ENCODE measurements at regions not wholly inside any gene's neighbourhood (a gene's known extent, or its start where the extent isn't known, plus 50 kb on each side); places are given as distances from the start of the nearest gene placed in this dataset.

DNA sequence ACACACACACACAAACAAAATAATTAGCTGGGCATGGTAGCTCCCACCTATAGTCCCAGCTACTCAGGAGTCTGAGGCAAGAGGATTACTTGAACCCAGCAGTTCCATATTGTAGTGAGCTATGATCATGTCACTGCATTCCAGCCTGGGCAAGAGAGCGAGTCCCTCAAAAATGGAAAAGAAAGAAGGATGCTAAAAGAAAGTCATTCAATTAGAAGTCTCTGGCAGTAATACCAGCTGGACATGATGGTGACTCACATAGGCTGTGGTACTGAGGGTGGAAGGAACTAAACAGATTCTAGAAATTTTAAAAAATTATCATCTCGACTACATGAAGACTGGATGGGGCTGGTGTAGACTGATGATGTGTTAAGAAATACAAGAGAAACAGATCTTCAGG lies 385.3 kb downstream of the ETV1 start:
- no peak for DNase-seq (ENCODE audit: low read depth in 1 of 2, low spot score in 1 of 2)
- TF ChIP-seq SPI1 (IDR thresholded peaks at IDR 0.05; ENCODE audit: borderline replicate concordance, low read depth) (no peak), GABPA (IDR thresholded peaks at IDR 0.05; ENCODE audit: low read depth) (no peak), POLR2AphosphoS5 (IDR thresholded peaks at IDR 0.05; ENCODE audit: low read depth) (no peak)
- TF ChIP-seq, protein P1, sequence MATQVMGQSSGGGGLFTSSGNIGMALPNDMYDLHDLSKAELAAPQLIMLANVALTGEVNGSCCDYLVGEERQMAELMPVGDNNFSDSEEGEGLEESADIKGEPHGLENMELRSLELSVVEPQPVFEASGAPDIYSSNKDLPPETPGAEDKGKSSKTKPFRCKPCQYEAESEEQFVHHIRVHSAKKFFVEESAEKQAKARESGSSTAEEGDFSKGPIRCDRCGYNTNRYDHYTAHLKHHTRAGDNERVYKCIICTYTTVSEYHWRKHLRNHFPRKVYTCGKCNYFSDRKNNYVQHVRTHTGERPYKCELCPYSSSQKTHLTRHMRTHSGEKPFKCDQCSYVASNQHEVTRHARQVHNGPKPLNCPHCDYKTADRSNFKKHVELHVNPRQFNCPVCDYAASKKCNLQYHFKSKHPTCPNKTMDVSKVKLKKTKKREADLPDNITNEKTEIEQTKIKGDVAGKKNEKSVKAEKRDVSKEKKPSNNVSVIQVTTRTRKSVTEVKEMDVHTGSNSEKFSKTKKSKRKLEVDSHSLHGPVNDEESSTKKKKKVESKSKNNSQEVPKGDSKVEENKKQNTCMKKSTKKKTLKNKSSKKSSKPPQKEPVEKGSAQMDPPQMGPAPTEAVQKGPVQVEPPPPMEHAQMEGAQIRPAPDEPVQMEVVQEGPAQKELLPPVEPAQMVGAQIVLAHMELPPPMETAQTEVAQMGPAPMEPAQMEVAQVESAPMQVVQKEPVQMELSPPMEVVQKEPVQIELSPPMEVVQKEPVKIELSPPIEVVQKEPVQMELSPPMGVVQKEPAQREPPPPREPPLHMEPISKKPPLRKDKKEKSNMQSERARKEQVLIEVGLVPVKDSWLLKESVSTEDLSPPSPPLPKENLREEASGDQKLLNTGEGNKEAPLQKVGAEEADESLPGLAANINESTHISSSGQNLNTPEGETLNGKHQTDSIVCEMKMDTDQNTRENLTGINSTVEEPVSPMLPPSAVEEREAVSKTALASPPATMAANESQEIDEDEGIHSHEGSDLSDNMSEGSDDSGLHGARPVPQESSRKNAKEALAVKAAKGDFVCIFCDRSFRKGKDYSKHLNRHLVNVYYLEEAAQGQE (IDR thresholded peaks at IDR 0.05; ENCODE audit: insufficient replicate concordance, low read depth): no peak
- TF ChIP-seq, protein P2, sequence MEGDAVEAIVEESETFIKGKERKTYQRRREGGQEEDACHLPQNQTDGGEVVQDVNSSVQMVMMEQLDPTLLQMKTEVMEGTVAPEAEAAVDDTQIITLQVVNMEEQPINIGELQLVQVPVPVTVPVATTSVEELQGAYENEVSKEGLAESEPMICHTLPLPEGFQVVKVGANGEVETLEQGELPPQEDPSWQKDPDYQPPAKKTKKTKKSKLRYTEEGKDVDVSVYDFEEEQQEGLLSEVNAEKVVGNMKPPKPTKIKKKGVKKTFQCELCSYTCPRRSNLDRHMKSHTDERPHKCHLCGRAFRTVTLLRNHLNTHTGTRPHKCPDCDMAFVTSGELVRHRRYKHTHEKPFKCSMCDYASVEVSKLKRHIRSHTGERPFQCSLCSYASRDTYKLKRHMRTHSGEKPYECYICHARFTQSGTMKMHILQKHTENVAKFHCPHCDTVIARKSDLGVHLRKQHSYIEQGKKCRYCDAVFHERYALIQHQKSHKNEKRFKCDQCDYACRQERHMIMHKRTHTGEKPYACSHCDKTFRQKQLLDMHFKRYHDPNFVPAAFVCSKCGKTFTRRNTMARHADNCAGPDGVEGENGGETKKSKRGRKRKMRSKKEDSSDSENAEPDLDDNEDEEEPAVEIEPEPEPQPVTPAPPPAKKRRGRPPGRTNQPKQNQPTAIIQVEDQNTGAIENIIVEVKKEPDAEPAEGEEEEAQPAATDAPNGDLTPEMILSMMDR (IDR thresholded peaks at IDR 0.05; ENCODE audit: insufficient read depth, low read length): no peak
- H3K27ac ChIP-seq (replicated peaks): no peak overlapping the region
- no peaks in the 10 kb centered on the region for H3K27me3 ChIP-seq (ENCODE audit: insufficient read depth, poor library complexity, severe bottlenecking)
- H3K4me3 ChIP-seq (replicated peaks; ENCODE audit: insufficient read depth, low read length): no peak overlapping the region

- no peak overlapping the region for H3K27ac ChIP-seq (replicated peaks)
- DNase-seq (ENCODE audit: low read depth in 1 of 2, low spot score in 1 of 2): no peak
- no peaks in the 10 kb centered on the region for H3K27me3 ChIP-seq (ENCODE audit: insufficient read depth, poor library complexity, severe bottlenecking)
- TF ChIP-seq, protein P2 (IDR thresholded peaks at IDR 0.05; ENCODE audit: insufficient read depth, low read length): no peak
- TF ChIP-seq, protein P1 (IDR thresholded peaks at IDR 0.05; ENCODE audit: insufficient replicate concordance, low read depth): no peak
- no peak for TF ChIP-seq GABPA (IDR thresholded peaks at IDR 0.05; ENCODE audit: low read depth)
- TF ChIP-seq SPI1 (IDR thresholded peaks at IDR 0.05; ENCODE audit: borderline replicate concordance, low read depth): no peak
- H3K4me3 ChIP-seq (replicated peaks; ENCODE audit: insufficient read depth, low read length): no peak overlapping the region
Measured at GRCh38 chr7:13610372-13610771, 379.1 kb downstream of the ETV1 start.

GRCh38 chr7:13615679-13616078 lies 373.8 kb downstream of the ETV1 start:
- no peak overlapping the region for H3K27ac ChIP-seq (replicated peaks)
- H3K27me3 ChIP-seq (ENCODE audit: insufficient read depth, poor library complexity, severe bottlenecking): no peaks in the 10 kb centered on the region
- TF ChIP-seq SPI1 (IDR thresholded peaks at IDR 0.05; ENCODE audit: borderline replicate concordance, low read depth): no peak
- TF ChIP-seq, protein P2 (IDR thresholded peaks at IDR 0.05; ENCODE audit: insufficient read depth, low read length): no peak
- no peak for TF ChIP-seq POLR2AphosphoS5 (IDR thresholded peaks at IDR 0.05; ENCODE audit: low read depth)
- TF ChIP-seq, protein P1 (IDR thresholded peaks at IDR 0.05; ENCODE audit: insufficient replicate concordance, low read depth): no peak
- TF ChIP-seq GABPA (IDR thresholded peaks at IDR 0.05; ENCODE audit: low read depth): no peak
- H3K4me3 ChIP-seq (replicated peaks; ENCODE audit: insufficient read depth, low read length): no peak overlapping the region
- no peak for DNase-seq (ENCODE audit: low read depth in 1 of 2, low spot score in 1 of 2)
